Suprapubic skin (tissue), 4 donors: ENCODE measurements at regions not wholly inside any gene's neighbourhood (a gene's known extent, or its start where the extent isn't known, plus 50 kb on each side); places are given as distances from the start of the nearest gene placed in this dataset.

Experiments used
- DNase-seq, 2 donors: peaks; one replicate each; pipeline ENCODE4 v3.0.0-alpha.2; 2019; ENCODE audit warnings: low spot score in 2 of 2
- H3K27ac ChIP-seq: fragments of 200-600 bp; sonication (generic); one replicate; pipeline ENCODE4 v1.5.1; 2019
- H3K27me3 ChIP-seq: fragments of 200-600 bp; sonication (generic); one replicate; pipeline ENCODE4 v1.5.1; 2019
- H3K36me3 ChIP-seq: fragments of 200-600 bp; sonication (generic); one replicate; pipeline ENCODE4 v1.5.1; 2019
- H3K4me1 ChIP-seq: fragments of 200-600 bp; sonication (generic); one replicate; pipeline ENCODE4 v1.5.1; 2019
- H3K4me3 ChIP-seq: fragments of 200-600 bp; sonication (generic); one replicate; pipeline ENCODE4 v1.5.1; 2019; ENCODE audit warnings: mild to moderate bottlenecking
- H3K9me3 ChIP-seq: fragments of 200-600 bp; sonication (generic); one replicate; pipeline ENCODE4 v1.5.1; 2019
- CTCF ChIP-seq, 2 donors: fragments of 200-600 bp in 1 of 2; fragments of 450-650 bp in 1 of 2; sonication (generic) in 1 of 2; IDR thresholded peaks; one replicate each; pipeline ENCODE4 v1.5.1; 2016 to 2019; ENCODE audit warnings: antibody characterized with exemption in 2 of 2, mild to moderate bottlenecking in 1 of 2, moderate library complexity in 1 of 2
- EP300 ChIP-seq: sonication (generic); formaldehyde crosslinking; IDR thresholded peaks from one replicate; pipeline ENCODE4 v1.6.1; 2017; ENCODE audit warnings: antibody characterized with exemption
- POLR2A ChIP-seq, 2 donors: fragments of 450-650 bp; IDR thresholded peaks; one replicate each; pipeline ENCODE4 v1.6.1; 2017; ENCODE audit warnings: antibody characterized with exemption in 2 of 2, mild to moderate bottlenecking in 2 of 2, moderate library complexity in 2 of 2
- POLR2AphosphoS5 ChIP-seq, 3 donors: sonication (generic); formaldehyde crosslinking; IDR thresholded peaks; one replicate each; pipeline ENCODE4 v1.6.1; 2017; ENCODE audit warnings: antibody characterized with exemption in 3 of 3
- WGBS: methylation state at CpG from one replicate; pipeline ENCODE4 v1.1.5; 2018; 5-methylcytosine and 5-hydroxymethylcytosine counted together

DNA sequence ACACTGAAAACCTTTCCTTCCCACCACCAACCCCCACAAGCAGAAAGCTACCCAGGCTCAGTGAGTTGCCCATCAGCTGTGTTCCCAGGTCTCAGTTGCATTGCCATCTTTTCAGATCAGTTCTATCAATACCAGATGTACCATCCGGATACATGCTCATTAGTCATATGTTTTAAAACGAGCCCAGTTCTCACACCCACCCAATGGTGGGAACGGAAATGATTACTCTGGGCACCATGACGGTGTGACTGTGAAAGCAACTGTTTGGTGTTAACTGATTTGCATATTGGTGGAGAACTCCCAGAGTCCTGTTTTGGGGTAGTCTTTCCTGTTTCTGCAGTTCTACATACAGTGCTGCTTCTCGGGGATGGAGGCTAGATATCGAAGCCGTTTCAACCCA is 212.3 kb downstream of the TRIM36 start:
- no peaks in the 10 kb centered on the region for H3K9me3 ChIP-seq
- no peak overlapping the region for H3K4me3 ChIP-seq
- no peak for TF ChIP-seq CTCF (IDR thresholded peaks at IDR 0.05)
- TF ChIP-seq EP300, result no peak
- TF ChIP-seq POLR2A (IDR thresholded peaks at IDR 0.05), result no peak
- TF ChIP-seq POLR2AphosphoS5 (IDR thresholded peaks at IDR 0.05), result no peak
- WGBS, result 70% methylated on average over 7 of the region's 7 CpGs
- no peaks in the 10 kb centered on the region for H3K36me3 ChIP-seq
- no peaks in the 10 kb centered on the region for H3K4me1 ChIP-seq
- no peaks in the 10 kb centered on the region for H3K27me3 ChIP-seq
- DNase-seq, result no peak
- no peak overlapping the region for H3K27ac ChIP-seq

DNA sequence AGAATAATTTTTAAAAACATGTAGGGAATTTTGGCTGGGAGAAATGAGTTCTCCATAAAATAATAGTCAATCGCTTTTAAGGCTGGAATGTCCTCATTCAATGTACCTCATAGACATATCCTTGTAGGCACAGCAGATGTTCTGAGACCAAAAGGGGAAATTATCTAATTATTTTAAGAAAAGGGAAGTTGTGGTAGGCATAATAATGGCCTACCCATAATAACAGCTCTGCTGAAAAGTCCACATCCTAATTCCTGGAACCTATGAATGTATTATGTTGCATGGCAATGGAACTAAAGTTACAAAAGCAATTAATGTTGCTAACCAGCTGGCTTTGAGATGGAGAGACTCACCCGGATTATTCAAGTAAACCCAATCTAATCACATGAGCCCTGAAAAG is 216.1 kb downstream of the TRIM36 start:
- no peaks in the 10 kb centered on the region for H3K4me1 ChIP-seq
- WGBS, result 79% methylated on average over 2 of the region's 2 CpGs
- no peaks in the 10 kb centered on the region for H3K27me3 ChIP-seq
- no peak overlapping the region for H3K4me3 ChIP-seq
- no peak overlapping the region for H3K27ac ChIP-seq
- H3K36me3 ChIP-seq, result no peaks in the 10 kb centered on the region
- no peaks in the 10 kb centered on the region for H3K9me3 ChIP-seq
- no peak for DNase-seq
- TF ChIP-seq POLR2AphosphoS5 (IDR thresholded peaks at IDR 0.05), result no peak
- TF ChIP-seq POLR2A (IDR thresholded peaks at IDR 0.05), result no peak
- TF ChIP-seq CTCF (IDR thresholded peaks at IDR 0.05), result no peak
- TF ChIP-seq EP300, result no peak

- TF ChIP-seq EP300, result no peak
- no peak for TF ChIP-seq POLR2AphosphoS5 (IDR thresholded peaks at IDR 0.05)
- TF ChIP-seq CTCF (IDR thresholded peaks at IDR 0.05), result no peak
- no peak for DNase-seq
- Histone ChIP-seq H3K27ac (no peak overlapping the region), H3K4me1 (no peaks in the 10 kb centered on the region), H3K9me3 (no peaks in the 10 kb centered on the region), H3K27me3 (no peaks in the 10 kb centered on the region), H3K36me3 (no peaks in the 10 kb centered on the region), H3K4me3 (no peak overlapping the region)
- WGBS, result 81% methylated on average over 5 of the region's 5 CpGs
These were observed 216.8 kb downstream of the TRIM36 start for GRCh38 chr5:114952876-114953275.

DNA sequence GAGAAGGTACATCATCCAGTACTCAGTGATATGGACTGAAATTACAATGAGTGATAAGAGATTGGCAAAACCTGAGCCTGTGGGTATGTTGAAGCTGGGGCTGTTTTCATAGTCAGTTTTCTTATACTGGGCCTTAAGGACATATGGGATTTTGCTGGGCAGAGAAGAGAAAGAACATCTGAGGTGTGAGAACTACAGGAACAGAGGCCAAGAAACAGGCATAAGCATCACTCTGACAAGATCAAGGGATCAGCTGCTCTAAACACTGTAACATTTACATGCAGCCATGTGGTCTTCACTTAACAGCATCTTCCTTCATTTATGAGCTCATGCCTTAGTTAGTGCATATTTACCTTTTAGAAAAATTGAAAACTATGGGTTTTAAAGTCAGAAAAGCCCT is 220.0 kb downstream of the TRIM36 start:
- no peak for DNase-seq
- no peak for TF ChIP-seq EP300
- TF ChIP-seq POLR2AphosphoS5 (IDR thresholded peaks at IDR 0.05), result no peak
- no peak for TF ChIP-seq CTCF (IDR thresholded peaks at IDR 0.05)
- no peak for TF ChIP-seq POLR2A (IDR thresholded peaks at IDR 0.05)
- no peaks in the 10 kb centered on the region for H3K4me1 ChIP-seq
- no peak overlapping the region for H3K4me3 ChIP-seq
- no peaks in the 10 kb centered on the region for H3K9me3 ChIP-seq
- no peak overlapping the region for H3K27ac ChIP-seq
- no peaks in the 10 kb centered on the region for H3K27me3 ChIP-seq
- no peaks in the 10 kb centered on the region for H3K36me3 ChIP-seq

GRCh38 chr5:114948986-114949621 is 220.6 kb downstream of the TRIM36 start:
- 46% methylated on average over 3 of the region's 3 CpGs for WGBS
- no peak overlapping the region for H3K27ac ChIP-seq
- no peaks in the 10 kb centered on the region for H3K9me3 ChIP-seq
- no peaks in the 10 kb centered on the region for H3K36me3 ChIP-seq
- H3K27me3 ChIP-seq, result no peaks in the 10 kb centered on the region
- no peak overlapping the region for H3K4me3 ChIP-seq
- H3K4me1 ChIP-seq, result no peaks in the 10 kb centered on the region
- DNase-seq, result no peak
- TF ChIP-seq POLR2AphosphoS5 (IDR thresholded peaks at IDR 0.05) (no peak), POLR2A (IDR thresholded peaks at IDR 0.05) (no peak), CTCF (IDR thresholded peaks at IDR 0.05) (no peak), EP300 (no peak)
